Panc1 (cell line): ENCODE measurements at regions not wholly inside any gene's neighbourhood (a gene's known extent, or its start where the extent isn't known, plus 50 kb on each side); places are given as distances from the start of the nearest gene placed in this dataset.

ENCODE experiments used
- ATAC-seq: fragments of 200-7000 bp; cut with Tn5 transposase; 2 replicates; pipeline ENCODE4 v1.9.1; 2020; ENCODE audit warnings: mild to moderate bottlenecking, moderate library complexity
- BruUV-seq: library from RNA; stranded (reverse); fragments of 400-500 nt; replicated peaks from 2 replicates; lab custom pipeline; 2021; lab: Mats Ljungman, UMichigan
- CTCF ChIA-PET: fragments of 300-600 bp; sonication (Branson Sonifier 250); formaldehyde crosslinking; loops from one replicate; lab custom pipeline; 2022; ENCODE audit warnings: antibody characterized with exemption; lab: Charles Lee
- POLR2A ChIA-PET: fragments of 300-600 bp; sonication (Branson Sonifier 250); formaldehyde crosslinking; loops from one replicate; lab custom pipeline; 2022; ENCODE audit warnings: antibody characterized with exemption; lab: Charles Lee
- DNase-seq: peaks from one replicate; pipeline ENCODE4 v3.0.0-alpha.2; 2010; ENCODE audit warnings: low read depth, low spot score
- H3K27ac ChIP-seq: 2 replicates; pipeline ENCODE4 v1.5.1; 2011; ENCODE audit warnings: mild to moderate bottlenecking, low read length, inconsistent platforms
- H3K27me3 ChIP-seq: fragments of 200-500 bp; sonication (Bioruptor generic); 2 replicates; pipeline ENCODE4 v1.6.0; 2014; ENCODE audit warnings: low read length, inconsistent platforms; ENCODE audit not compliant: control insufficient read depth, insufficient read depth
- H3K36me3 ChIP-seq: fragments of 200-500 bp; sonication (Bioruptor generic); 2 replicates; pipeline ENCODE4 v1.5.1; 2014; ENCODE audit warnings: inconsistent platforms, mild to moderate bottlenecking, low read length, moderate library complexity; ENCODE audit not compliant: control insufficient read depth, insufficient read depth
- H3K4me1 ChIP-seq: 2 replicates; pipeline ENCODE4 v1.5.1; 2011; ENCODE audit warnings: inconsistent platforms, mild to moderate bottlenecking, low read length, moderate library complexity; ENCODE audit not compliant: control insufficient read depth, insufficient read depth
- H3K4me3 ChIP-seq, 2 experiments: 2 replicates each; pipeline ENCODE4 v1.5.1; 2011 to 2012; ENCODE audit warnings: low read depth in 2 of 2, low read length in 2 of 2, mild to moderate bottlenecking in 2 of 2, inconsistent platforms in 1 of 2, moderate library complexity in 1 of 2
- H3K9me3 ChIP-seq: fragments of 200-500 bp; sonication (Bioruptor generic); 2 replicates; pipeline ENCODE4 v1.5.1; 2014; ENCODE audit warnings: low read depth, mild to moderate bottlenecking, inconsistent platforms, low read length, moderate library complexity; ENCODE audit not compliant: control insufficient read depth, insufficient read depth
- POLR2AphosphoS5 ChIP-seq: IDR thresholded peaks from 2 replicates; pipeline ENCODE4 v1.6.1; 2012; ENCODE audit warnings: mild to moderate bottlenecking, low read depth, low read length, moderate library complexity
- SIN3A ChIP-seq: IDR thresholded peaks from 2 replicates; pipeline ENCODE4 v1.6.1; 2012; ENCODE audit warnings: low read depth, mild to moderate bottlenecking, low read length, moderate library complexity, borderline replicate concordance; ENCODE audit not compliant: insufficient read depth
- TCF7L2 ChIP-seq: IDR thresholded peaks from 2 replicates; pipeline ENCODE4 v1.6.1; 2011; ENCODE audit warnings: mild to moderate bottlenecking, low read depth, low read length, inconsistent platforms
- in situ Hi-C: cut with HindIII; loops from 2 replicates; pipeline ENCODE4 v1.10.0; 2016; ENCODE audit warnings: low sequenced_read_pairs, low pct_unique_long_range_greater_than_20kb
- intact Hi-C: fragments of 100-400 bp; cut with micrococcal nuclease; formaldehyde crosslinking; loops from one replicate; pipeline ENCODE4 v1.10.0; 2022; ENCODE audit not compliant: unreplicated experiment
- TF ChIP-seq, protein P1 (sequence below), 2 experiments: IDR thresholded peaks; 2 replicates each; pipeline ENCODE4 v1.6.1; 2011 to 2012; ENCODE audit warnings: low read depth in 2 of 2, control low read depth in 1 of 2, low read length in 1 of 2, mild to moderate bottlenecking in 1 of 2, moderate library complexity in 1 of 2; ENCODE audit not compliant: insufficient read depth in 1 of 2
- TF ChIP-seq, protein P2 (sequence below): fragments of 450-650 bp; IDR thresholded peaks from 2 replicates; pipeline ENCODE4 v1.5.1; 2017; ENCODE audit warnings: mild to moderate bottlenecking

DNA sequence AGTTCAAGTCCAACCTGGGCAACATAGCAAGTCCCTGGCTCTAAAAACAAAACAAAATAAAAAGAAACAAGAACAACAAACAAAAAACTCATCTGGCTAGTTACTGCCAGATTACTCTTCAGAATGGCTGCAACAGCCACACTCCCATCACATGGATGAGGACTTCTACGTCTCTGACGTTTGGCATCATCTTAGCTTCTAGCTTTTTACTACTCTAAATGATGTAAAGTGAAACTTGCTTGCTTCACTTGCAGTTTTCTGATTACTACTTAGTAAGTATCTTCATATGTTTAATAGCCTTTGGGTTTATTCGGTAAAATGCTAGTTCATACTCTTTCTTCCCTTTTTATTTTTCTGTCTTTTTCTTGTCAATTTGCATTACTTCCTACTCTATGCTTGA, 161.1 kb upstream of the CARMIL1 start:
- no TSS peak for BruUV-seq
- Histone ChIP-seq H3K36me3 (no peaks in the 10 kb centered on the region), H3K4me1 (no peaks in the 10 kb centered on the region), H3K27ac (no peak overlapping the region), H3K4me3 (no peak overlapping the region), H3K27me3 (no peaks in the 10 kb centered on the region), H3K9me3 (no peaks in the 10 kb centered on the region)
- no peak for ATAC-seq
- in situ Hi-C loops (no loop called here), intact Hi-C loops (no loop called here)
- DNase-seq: no peak
- TF ChIP-seq, protein P1, sequence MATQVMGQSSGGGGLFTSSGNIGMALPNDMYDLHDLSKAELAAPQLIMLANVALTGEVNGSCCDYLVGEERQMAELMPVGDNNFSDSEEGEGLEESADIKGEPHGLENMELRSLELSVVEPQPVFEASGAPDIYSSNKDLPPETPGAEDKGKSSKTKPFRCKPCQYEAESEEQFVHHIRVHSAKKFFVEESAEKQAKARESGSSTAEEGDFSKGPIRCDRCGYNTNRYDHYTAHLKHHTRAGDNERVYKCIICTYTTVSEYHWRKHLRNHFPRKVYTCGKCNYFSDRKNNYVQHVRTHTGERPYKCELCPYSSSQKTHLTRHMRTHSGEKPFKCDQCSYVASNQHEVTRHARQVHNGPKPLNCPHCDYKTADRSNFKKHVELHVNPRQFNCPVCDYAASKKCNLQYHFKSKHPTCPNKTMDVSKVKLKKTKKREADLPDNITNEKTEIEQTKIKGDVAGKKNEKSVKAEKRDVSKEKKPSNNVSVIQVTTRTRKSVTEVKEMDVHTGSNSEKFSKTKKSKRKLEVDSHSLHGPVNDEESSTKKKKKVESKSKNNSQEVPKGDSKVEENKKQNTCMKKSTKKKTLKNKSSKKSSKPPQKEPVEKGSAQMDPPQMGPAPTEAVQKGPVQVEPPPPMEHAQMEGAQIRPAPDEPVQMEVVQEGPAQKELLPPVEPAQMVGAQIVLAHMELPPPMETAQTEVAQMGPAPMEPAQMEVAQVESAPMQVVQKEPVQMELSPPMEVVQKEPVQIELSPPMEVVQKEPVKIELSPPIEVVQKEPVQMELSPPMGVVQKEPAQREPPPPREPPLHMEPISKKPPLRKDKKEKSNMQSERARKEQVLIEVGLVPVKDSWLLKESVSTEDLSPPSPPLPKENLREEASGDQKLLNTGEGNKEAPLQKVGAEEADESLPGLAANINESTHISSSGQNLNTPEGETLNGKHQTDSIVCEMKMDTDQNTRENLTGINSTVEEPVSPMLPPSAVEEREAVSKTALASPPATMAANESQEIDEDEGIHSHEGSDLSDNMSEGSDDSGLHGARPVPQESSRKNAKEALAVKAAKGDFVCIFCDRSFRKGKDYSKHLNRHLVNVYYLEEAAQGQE (IDR thresholded peaks at IDR 0.05; ENCODE audit: insufficient read depth in 1 of 2, low read depth in 2 of 2, low read length in 1 of 2): no peak
- TF ChIP-seq, protein P2, sequence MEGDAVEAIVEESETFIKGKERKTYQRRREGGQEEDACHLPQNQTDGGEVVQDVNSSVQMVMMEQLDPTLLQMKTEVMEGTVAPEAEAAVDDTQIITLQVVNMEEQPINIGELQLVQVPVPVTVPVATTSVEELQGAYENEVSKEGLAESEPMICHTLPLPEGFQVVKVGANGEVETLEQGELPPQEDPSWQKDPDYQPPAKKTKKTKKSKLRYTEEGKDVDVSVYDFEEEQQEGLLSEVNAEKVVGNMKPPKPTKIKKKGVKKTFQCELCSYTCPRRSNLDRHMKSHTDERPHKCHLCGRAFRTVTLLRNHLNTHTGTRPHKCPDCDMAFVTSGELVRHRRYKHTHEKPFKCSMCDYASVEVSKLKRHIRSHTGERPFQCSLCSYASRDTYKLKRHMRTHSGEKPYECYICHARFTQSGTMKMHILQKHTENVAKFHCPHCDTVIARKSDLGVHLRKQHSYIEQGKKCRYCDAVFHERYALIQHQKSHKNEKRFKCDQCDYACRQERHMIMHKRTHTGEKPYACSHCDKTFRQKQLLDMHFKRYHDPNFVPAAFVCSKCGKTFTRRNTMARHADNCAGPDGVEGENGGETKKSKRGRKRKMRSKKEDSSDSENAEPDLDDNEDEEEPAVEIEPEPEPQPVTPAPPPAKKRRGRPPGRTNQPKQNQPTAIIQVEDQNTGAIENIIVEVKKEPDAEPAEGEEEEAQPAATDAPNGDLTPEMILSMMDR: no peak
- no peak for TF ChIP-seq TCF7L2
- TF ChIP-seq POLR2AphosphoS5: no peak
- no peak for TF ChIP-seq SIN3A
- ChIA-PET POLR2A (no interaction called here), CTCF (no interaction called here)

DNA sequence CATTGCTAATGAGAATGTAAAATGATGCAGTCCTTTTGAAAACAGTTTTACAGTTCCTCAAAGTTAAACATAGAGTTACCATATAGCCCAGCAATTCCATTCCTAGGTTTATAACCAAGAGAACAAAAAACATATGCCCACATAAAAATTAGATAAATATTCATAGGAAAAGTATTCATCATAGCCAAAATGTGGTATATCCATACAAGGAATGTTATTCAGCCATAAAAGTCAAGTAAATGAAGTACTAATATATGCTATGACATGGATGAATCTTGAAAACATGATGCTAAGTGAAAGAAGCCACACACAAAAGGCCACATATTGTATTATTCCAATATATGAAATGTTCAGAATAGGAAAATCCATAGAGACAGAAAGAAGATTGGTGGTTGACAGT, 158.0 kb upstream of the CARMIL1 start:
- H3K27ac ChIP-seq: no peak overlapping the region

More for the DNA sequence above, 158.0 kb upstream of the CARMIL1 start:
- no peaks in the 10 kb centered on the region for H3K36me3 ChIP-seq
- no peak for DNase-seq
- ATAC-seq: no peak
- ChIA-PET POLR2A (no interaction called here), CTCF (no interaction called here)
- TF ChIP-seq, protein P2: no peak
- TF ChIP-seq, protein P1 (IDR thresholded peaks at IDR 0.05; ENCODE audit: insufficient read depth in 1 of 2, low read depth in 2 of 2, low read length in 1 of 2): no peak
- TF ChIP-seq TCF7L2: no peak
- no peak for TF ChIP-seq POLR2AphosphoS5
- TF ChIP-seq SIN3A: no peak
- H3K27me3 ChIP-seq: no peaks in the 10 kb centered on the region
- no peaks in the 10 kb centered on the region for H3K4me1 ChIP-seq
- H3K4me3 ChIP-seq: no peak overlapping the region
- intact Hi-C loops: no loop called here
- no peaks in the 10 kb centered on the region for H3K9me3 ChIP-seq
- in situ Hi-C loops: no loop called here
- no TSS peak for BruUV-seq
